K562 (cell line): ENCODE measurements at regions not wholly inside any gene's neighbourhood (a gene's known extent, or its start where the extent isn't known, plus 50 kb on each side); places are given as distances from the start of the nearest gene placed in this dataset.

Source experiments
- MAZ ChIP-seq, 2 experiments: fragments of 450-650 bp in 1 of 2; sonication (generic) in 1 of 2; formaldehyde crosslinking; IDR thresholded peaks in 1 of 2; conservative IDR thresholded peaks in 1 of 2; 2 replicates each; pipeline versions ENCODE4 v1.4.0 to v1.5.0; 2020; ENCODE audit warnings: mild to moderate bottlenecking in 1 of 2, missing genetic modification reagents in 1 of 2
- MEF2A ChIP-seq: IDR thresholded peaks from 2 replicates; pipeline ENCODE4 v1.6.1; 2011; ENCODE audit warnings: low read depth, mild to moderate bottlenecking, low read length, moderate library complexity; ENCODE audit not compliant: control insufficient read depth
- ZSCAN29 ChIP-seq: fragments of 450-650 bp; IDR thresholded peaks from 2 replicates; pipeline ENCODE4 v1.6.1; 2017
- TF ChIP-seq, protein P1 (sequence below): sonication (generic); formaldehyde crosslinking; IDR thresholded peaks from 2 replicates; pipeline ENCODE4 v1.8.0; 2023; ENCODE audit warnings: mild to moderate bottlenecking, missing genetic modification reagents
- TF ChIP-seq, protein P2 (sequence below): fragments of 200-600 bp; sonication (generic); IDR thresholded peaks from one replicate; pipeline ENCODE4 v1.6.1; 2012; ENCODE audit warnings: mild to moderate bottlenecking, low read depth, low read length, inconsistent platforms

DNA sequence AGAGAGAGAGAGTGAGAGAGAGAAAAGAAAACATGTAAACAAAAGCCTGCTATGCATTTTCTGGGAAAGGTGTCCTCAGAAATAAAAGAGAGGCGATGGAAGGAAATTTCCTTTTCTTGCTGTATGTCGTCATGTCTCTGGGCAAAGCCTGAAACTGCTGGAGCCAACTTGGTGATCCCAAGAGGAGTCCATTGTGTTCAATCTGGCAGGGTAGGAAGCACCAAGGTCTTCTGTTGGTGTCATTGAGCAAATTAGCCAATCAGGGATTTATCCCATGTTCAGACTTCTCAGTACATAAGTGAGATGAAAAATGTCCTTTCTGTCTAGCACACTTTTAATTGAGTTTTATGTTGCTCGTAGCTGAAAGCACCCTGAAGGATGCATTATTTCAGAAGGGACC is 260.0 kb upstream of the KAZN start:
- TF ChIP-seq, protein P1, sequence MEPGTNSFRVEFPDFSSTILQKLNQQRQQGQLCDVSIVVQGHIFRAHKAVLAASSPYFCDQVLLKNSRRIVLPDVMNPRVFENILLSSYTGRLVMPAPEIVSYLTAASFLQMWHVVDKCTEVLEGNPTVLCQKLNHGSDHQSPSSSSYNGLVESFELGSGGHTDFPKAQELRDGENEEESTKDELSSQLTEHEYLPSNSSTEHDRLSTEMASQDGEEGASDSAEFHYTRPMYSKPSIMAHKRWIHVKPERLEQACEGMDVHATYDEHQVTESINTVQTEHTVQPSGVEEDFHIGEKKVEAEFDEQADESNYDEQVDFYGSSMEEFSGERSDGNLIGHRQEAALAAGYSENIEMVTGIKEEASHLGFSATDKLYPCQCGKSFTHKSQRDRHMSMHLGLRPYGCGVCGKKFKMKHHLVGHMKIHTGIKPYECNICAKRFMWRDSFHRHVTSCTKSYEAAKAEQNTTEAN (CRISPR knock-in tag): no peak
- TF ChIP-seq MEF2A (no peak), MAZ (CRISPR knock-in tag; conservative IDR thresholded peaks at IDR 0.05 in 1 of 2, IDR thresholded peaks at IDR 0.05 in 1 of 2) (no peak), ZSCAN29 (no peak)
- TF ChIP-seq, protein P2, sequence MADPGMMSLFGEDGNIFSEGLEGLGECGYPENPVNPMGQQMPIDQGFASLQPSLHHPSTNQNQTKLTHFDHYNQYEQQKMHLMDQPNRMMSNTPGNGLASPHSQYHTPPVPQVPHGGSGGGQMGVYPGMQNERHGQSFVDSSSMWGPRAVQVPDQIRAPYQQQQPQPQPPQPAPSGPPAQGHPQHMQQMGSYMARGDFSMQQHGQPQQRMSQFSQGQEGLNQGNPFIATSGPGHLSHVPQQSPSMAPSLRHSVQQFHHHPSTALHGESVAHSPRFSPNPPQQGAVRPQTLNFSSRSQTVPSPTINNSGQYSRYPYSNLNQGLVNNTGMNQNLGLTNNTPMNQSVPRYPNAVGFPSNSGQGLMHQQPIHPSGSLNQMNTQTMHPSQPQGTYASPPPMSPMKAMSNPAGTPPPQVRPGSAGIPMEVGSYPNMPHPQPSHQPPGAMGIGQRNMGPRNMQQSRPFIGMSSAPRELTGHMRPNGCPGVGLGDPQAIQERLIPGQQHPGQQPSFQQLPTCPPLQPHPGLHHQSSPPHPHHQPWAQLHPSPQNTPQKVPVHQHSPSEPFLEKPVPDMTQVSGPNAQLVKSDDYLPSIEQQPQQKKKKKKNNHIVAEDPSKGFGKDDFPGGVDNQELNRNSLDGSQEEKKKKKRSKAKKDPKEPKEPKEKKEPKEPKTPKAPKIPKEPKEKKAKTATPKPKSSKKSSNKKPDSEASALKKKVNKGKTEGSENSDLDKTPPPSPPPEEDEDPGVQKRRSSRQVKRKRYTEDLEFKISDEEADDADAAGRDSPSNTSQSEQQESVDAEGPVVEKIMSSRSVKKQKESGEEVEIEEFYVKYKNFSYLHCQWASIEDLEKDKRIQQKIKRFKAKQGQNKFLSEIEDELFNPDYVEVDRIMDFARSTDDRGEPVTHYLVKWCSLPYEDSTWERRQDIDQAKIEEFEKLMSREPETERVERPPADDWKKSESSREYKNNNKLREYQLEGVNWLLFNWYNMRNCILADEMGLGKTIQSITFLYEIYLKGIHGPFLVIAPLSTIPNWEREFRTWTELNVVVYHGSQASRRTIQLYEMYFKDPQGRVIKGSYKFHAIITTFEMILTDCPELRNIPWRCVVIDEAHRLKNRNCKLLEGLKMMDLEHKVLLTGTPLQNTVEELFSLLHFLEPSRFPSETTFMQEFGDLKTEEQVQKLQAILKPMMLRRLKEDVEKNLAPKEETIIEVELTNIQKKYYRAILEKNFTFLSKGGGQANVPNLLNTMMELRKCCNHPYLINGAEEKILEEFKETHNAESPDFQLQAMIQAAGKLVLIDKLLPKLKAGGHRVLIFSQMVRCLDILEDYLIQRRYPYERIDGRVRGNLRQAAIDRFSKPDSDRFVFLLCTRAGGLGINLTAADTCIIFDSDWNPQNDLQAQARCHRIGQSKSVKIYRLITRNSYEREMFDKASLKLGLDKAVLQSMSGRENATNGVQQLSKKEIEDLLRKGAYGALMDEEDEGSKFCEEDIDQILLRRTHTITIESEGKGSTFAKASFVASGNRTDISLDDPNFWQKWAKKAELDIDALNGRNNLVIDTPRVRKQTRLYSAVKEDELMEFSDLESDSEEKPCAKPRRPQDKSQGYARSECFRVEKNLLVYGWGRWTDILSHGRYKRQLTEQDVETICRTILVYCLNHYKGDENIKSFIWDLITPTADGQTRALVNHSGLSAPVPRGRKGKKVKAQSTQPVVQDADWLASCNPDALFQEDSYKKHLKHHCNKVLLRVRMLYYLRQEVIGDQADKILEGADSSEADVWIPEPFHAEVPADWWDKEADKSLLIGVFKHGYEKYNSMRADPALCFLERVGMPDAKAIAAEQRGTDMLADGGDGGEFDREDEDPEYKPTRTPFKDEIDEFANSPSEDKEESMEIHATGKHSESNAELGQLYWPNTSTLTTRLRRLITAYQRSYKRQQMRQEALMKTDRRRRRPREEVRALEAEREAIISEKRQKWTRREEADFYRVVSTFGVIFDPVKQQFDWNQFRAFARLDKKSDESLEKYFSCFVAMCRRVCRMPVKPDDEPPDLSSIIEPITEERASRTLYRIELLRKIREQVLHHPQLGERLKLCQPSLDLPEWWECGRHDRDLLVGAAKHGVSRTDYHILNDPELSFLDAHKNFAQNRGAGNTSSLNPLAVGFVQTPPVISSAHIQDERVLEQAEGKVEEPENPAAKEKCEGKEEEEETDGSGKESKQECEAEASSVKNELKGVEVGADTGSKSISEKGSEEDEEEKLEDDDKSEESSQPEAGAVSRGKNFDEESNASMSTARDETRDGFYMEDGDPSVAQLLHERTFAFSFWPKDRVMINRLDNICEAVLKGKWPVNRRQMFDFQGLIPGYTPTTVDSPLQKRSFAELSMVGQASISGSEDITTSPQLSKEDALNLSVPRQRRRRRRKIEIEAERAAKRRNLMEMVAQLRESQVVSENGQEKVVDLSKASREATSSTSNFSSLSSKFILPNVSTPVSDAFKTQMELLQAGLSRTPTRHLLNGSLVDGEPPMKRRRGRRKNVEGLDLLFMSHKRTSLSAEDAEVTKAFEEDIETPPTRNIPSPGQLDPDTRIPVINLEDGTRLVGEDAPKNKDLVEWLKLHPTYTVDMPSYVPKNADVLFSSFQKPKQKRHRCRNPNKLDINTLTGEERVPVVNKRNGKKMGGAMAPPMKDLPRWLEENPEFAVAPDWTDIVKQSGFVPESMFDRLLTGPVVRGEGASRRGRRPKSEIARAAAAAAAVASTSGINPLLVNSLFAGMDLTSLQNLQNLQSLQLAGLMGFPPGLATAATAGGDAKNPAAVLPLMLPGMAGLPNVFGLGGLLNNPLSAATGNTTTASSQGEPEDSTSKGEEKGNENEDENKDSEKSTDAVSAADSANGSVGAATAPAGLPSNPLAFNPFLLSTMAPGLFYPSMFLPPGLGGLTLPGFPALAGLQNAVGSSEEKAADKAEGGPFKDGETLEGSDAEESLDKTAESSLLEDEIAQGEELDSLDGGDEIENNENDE: no peak
